Brain microvascular endothelial cell (primary cell): ENCODE measurements at regions not wholly inside any gene's neighbourhood (a gene's known extent, or its start where the extent isn't known, plus 50 kb on each side); places are given as distances from the start of the nearest gene placed in this dataset.

Source experiments
- DNase-seq: peaks from one replicate; pipeline ENCODE4 v3.0.0-alpha.2; 2020
- H3K27ac ChIP-seq: fragments of 250-450 bp; sonication (Bioruptor Pico); 2 replicates; pipeline ENCODE4 v1.5.1; 2020; ENCODE audit warnings: mild to moderate bottlenecking, moderate library complexity
- H3K27me3 ChIP-seq: fragments of 250-450 bp; sonication (Bioruptor Pico); replicated peaks from 2 replicates; pipeline ENCODE4 v1.5.1; 2020; ENCODE audit warnings: mild to moderate bottlenecking
- H3K36me3 ChIP-seq: fragments of 250-450 bp; sonication (Bioruptor Pico); replicated peaks from 2 replicates; pipeline ENCODE4 v1.5.1; 2020; ENCODE audit warnings: mild to moderate bottlenecking
- H3K4me3 ChIP-seq: 2 replicates; pipeline ENCODE4 v1.5.1; 2011; ENCODE audit warnings: low read depth, mild to moderate bottlenecking, control low read depth, low read length, moderate library complexity
- CTCF ChIP-seq: IDR thresholded peaks from 2 replicates; pipeline ENCODE4 v1.5.1; 2011; ENCODE audit warnings: low read depth, mild to moderate bottlenecking, moderate library complexity, low read length, control low read depth, inconsistent platforms; ENCODE audit errors: missing control alignments
- in situ Hi-C: cut with HindIII; loops from 2 replicates; pipeline ENCODE4 v1.10.0; 2017; ENCODE audit warnings: low sequenced_read_pairs, low pct_ligation_motif_present

DNA sequence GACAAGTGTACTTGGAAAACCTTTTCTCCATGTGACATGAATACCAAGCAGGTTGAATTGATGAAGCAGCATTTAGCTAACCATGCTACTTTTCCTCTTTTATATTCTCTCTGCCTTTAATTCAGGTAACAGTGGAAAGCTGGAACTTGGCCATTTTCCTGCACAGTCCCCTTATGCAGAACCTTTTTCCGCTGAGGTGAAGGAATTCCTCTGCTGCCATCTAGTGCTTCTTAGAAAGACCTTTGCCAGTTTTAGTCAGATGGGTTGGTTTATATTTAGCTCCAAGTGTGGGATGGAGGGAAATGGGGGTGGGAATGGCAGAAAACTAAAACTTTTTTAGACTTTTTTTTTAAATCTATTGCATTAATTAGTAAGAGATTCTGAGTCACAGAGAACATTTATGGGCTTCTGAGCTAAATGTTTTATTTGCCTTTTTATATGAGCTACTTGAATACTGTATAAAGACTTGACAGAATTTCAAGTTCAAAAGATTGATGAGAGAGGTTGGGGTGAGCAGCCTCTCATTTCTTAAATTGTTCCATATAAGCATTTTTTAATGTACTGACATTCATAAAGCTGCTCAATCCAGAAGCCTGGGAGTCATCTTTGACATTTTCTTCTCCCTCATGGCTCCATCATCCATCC lies 153.9 kb upstream of the ZC3H12C start:
- TF ChIP-seq CTCF = peak; percentile 79
- no peak overlapping the region for H3K4me3 ChIP-seq

GRCh38 chr11:109940816-109941215 lies 152.4 kb upstream of the ZC3H12C start:
- Histone ChIP-seq H3K4me3 (no peak overlapping the region), H3K36me3 (no peaks in the 10 kb centered on the region), H3K27me3 (no peaks in the 10 kb centered on the region), H3K27ac (peak overlapping the region; percentile 59)
- DNase-seq = peak; percentile 93
- in situ Hi-C loops = no loop called here
- TF ChIP-seq CTCF = no peak

More for the DNA sequence above, 153.9 kb upstream of the ZC3H12C start:
- in situ Hi-C loops = no loop called here
- no peaks in the 10 kb centered on the region for H3K36me3 ChIP-seq
- no peak overlapping the region for H3K27ac ChIP-seq
- no peaks in the 10 kb centered on the region for H3K27me3 ChIP-seq
- DNase-seq = peak; percentile 68

DNA sequence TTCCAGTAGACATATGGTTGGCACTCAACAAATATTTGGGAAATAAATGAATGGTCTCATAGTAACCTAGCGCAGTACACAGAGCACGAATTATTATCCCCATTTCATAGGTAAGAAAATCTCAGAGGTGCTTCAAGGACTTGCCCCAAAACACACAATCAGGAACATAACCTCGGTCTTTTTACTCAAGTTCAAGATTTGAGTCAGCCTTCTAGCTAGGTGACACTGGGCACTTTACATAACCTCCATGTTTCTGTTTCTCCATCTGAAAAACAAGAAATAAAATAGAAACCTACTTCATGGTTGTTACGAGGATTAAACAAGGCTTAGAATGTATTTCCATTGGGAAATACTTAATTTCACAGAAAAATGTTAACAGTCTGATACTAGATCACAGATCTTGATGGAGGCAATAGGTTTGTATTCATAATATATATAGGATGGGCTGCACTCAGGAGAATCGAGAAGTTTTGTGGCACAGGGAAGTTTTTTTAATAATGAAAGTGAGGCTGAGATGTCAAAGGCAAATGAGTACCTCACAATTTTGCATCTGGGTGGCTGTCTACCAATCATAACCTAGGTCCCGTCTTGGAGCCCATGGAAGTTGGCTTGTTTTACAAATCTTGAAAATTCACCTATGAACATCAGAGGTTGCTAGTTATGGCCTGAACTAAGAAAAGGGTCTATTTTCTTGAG lies 147.4 kb upstream of the ZC3H12C start:
- peak overlapping the region; percentile 86 for H3K27ac ChIP-seq
- no peak for DNase-seq
- no peak for TF ChIP-seq CTCF
- in situ Hi-C loops = no loop called here
- no peak overlapping the region for H3K4me3 ChIP-seq
- no peaks in the 10 kb centered on the region for H3K27me3 ChIP-seq
- no peaks in the 10 kb centered on the region for H3K36me3 ChIP-seq

- TF ChIP-seq CTCF = peak; percentile 93
- peak; percentile 97 for DNase-seq
- Histone ChIP-seq H3K27me3 (no peaks in the 10 kb centered on the region), H3K4me3 (peak overlapping the region; percentile 30), H3K36me3 (no peaks in the 10 kb centered on the region), H3K27ac (peak overlapping the region; percentile 86)
- in situ Hi-C loops = no loop called here
These were observed 146.8 kb upstream of the ZC3H12C start for GRCh38 chr11:109946322-109946846.

GRCh38 chr11:109954534-109954933 lies 138.7 kb upstream of the ZC3H12C start:
- in situ Hi-C loops = no loop called here
- Histone ChIP-seq H3K27me3 (no peaks in the 10 kb centered on the region), H3K36me3 (no peaks in the 10 kb centered on the region), H3K4me3 (no peak overlapping the region), H3K27ac (no peak overlapping the region)
- DNase-seq = no peak
- TF ChIP-seq CTCF = no peak
